KMS-11 (cell line): ENCODE measurements at regions not wholly inside any gene's neighbourhood (a gene's known extent, or its start where the extent isn't known, plus 50 kb on each side); places are given as distances from the start of the nearest gene placed in this dataset.
A peak's percentile ranks its signal among the peaks of the same experiment; 100 is the strongest.

Experiments used
- H2AFZ ChIP-seq: fragments of 200-600 bp; sonication (generic); 2 replicates; pipeline ENCODE4 v1.6.1; 2016; ENCODE audit warnings: antibody characterized with exemption, mixed run types, low read depth
- H3K27ac ChIP-seq: fragments of 200-600 bp; sonication (generic); 2 replicates; pipeline ENCODE4 v1.6.1; 2016; ENCODE audit warnings: mild to moderate bottlenecking, mixed run types
- H3K27me3 ChIP-seq: fragments of 200-600 bp; sonication (generic); 2 replicates; pipeline ENCODE4 v1.6.1; 2017; ENCODE audit warnings: mild to moderate bottlenecking, low read depth, mixed run types, moderate library complexity; ENCODE audit not compliant: insufficient read depth
- H3K36me3 ChIP-seq: fragments of 200-600 bp; sonication (generic); 2 replicates; pipeline ENCODE4 v1.6.1; 2017; ENCODE audit warnings: mild to moderate bottlenecking, mixed run types; ENCODE audit not compliant: insufficient read depth
- H3K4me1 ChIP-seq: fragments of 200-600 bp; sonication (generic); 2 replicates; pipeline ENCODE4 v1.6.1; 2016; ENCODE audit warnings: mild to moderate bottlenecking, low read depth, mixed run types; ENCODE audit not compliant: poor library complexity, severe bottlenecking
- H3K4me2 ChIP-seq: fragments of 200-600 bp; sonication (generic); 2 replicates; pipeline ENCODE4 v1.7.0; 2016; ENCODE audit warnings: mild to moderate bottlenecking, mixed run types
- H3K4me3 ChIP-seq: fragments of 200-600 bp; sonication (generic); IDR thresholded peaks from 2 replicates; pipeline ENCODE4 v1.6.1; 2017; ENCODE audit warnings: low read depth, low read length, mixed read lengths; ENCODE audit not compliant: insufficient read depth
- H3K79me2 ChIP-seq: fragments of 200-600 bp; sonication (generic); 2 replicates; pipeline ENCODE4 v1.6.1; 2016; ENCODE audit warnings: low read depth, mixed run types; ENCODE audit not compliant: insufficient read depth
- H3K9ac ChIP-seq: fragments of 200-600 bp; sonication (generic); 2 replicates; pipeline ENCODE4 v1.6.1; 2016; ENCODE audit warnings: mild to moderate bottlenecking, mixed run types
- H4K20me1 ChIP-seq: fragments of 200-600 bp; sonication (generic); 2 replicates; pipeline ENCODE4 v1.6.1; 2016; ENCODE audit warnings: mild to moderate bottlenecking, mixed run types; ENCODE audit not compliant: insufficient read depth
- CTCF ChIP-seq: fragments of 200-600 bp; sonication (generic); conservative IDR thresholded peaks from 2 replicates; pipeline ENCODE4 v1.6.1; 2017; ENCODE audit warnings: low read depth, mild to moderate bottlenecking, antibody characterized with exemption, low read length, moderate library complexity, mixed read lengths

GRCh38 chr6:72504406-72504805 lies 117.5 kb upstream of the KCNQ5 start:
- H3K79me2 ChIP-seq: no peaks in the 10 kb centered on the region
- no peak overlapping the region for H2AFZ ChIP-seq
- H3K36me3 ChIP-seq: no peaks in the 10 kb centered on the region
- no peak overlapping the region for H3K4me3 ChIP-seq
- H3K27ac ChIP-seq: no peak overlapping the region
- no peaks in the 10 kb centered on the region for H3K4me1 ChIP-seq
- TF ChIP-seq CTCF: no peak
- no peaks in the 10 kb centered on the region for H4K20me1 ChIP-seq
- H3K9ac ChIP-seq: no peak overlapping the region
- no peaks in the 10 kb centered on the region for H3K27me3 ChIP-seq
- no peak overlapping the region for H3K4me2 ChIP-seq

GRCh38 chr6:72505446-72505845 lies 116.4 kb upstream of the KCNQ5 start:
- Histone ChIP-seq H3K27ac (no peak overlapping the region), H3K36me3 (no peaks in the 10 kb centered on the region), H3K9ac (no peak overlapping the region), H4K20me1 (no peaks in the 10 kb centered on the region), H3K4me3 (no peak overlapping the region), H3K4me2 (no peak overlapping the region), H3K4me1 (no peaks in the 10 kb centered on the region), H3K79me2 (no peaks in the 10 kb centered on the region), H3K27me3 (no peaks in the 10 kb centered on the region), H2AFZ (no peak overlapping the region)
- no peak for TF ChIP-seq CTCF

- Histone ChIP-seq H3K27me3 (no peaks in the 10 kb centered on the region), H3K4me3 (no peak overlapping the region), H3K27ac (no peak overlapping the region), H3K4me2 (no peak overlapping the region), H3K9ac (no peak overlapping the region), H3K4me1 (no peaks in the 10 kb centered on the region), H3K79me2 (no peaks in the 10 kb centered on the region), H4K20me1 (no peaks in the 10 kb centered on the region), H2AFZ (no peak overlapping the region), H3K36me3 (no peaks in the 10 kb centered on the region)
- no peak for TF ChIP-seq CTCF
Measured at GRCh38 chr6:72519871-72520270, 102.0 kb upstream of the KCNQ5 start.

- H3K79me2 ChIP-seq: no peaks in the 10 kb centered on the region
- no peak overlapping the region for H3K4me2 ChIP-seq
- H3K36me3 ChIP-seq: no peaks in the 10 kb centered on the region
- H4K20me1 ChIP-seq: no peaks in the 10 kb centered on the region
- H3K4me3 ChIP-seq: no peak overlapping the region
- no peaks in the 10 kb centered on the region for H3K27me3 ChIP-seq
- H2AFZ ChIP-seq: no peak overlapping the region
- no peaks in the 10 kb centered on the region for H3K4me1 ChIP-seq
- no peak for TF ChIP-seq CTCF
- no peak overlapping the region for H3K9ac ChIP-seq
- no peak overlapping the region for H3K27ac ChIP-seq
Measured at GRCh38 chr6:72521684-72522083, 100.2 kb upstream of the KCNQ5 start.

GRCh38 chr6:72522735-72523141 lies 99.1 kb upstream of the KCNQ5 start:
- Histone ChIP-seq H3K27ac (no peak overlapping the region), H2AFZ (no peak overlapping the region), H4K20me1 (no peaks in the 10 kb centered on the region), H3K4me3 (no peak overlapping the region), H3K27me3 (no peaks in the 10 kb centered on the region), H3K36me3 (no peaks in the 10 kb centered on the region), H3K79me2 (no peaks in the 10 kb centered on the region), H3K9ac (no peak overlapping the region), H3K4me1 (no peaks in the 10 kb centered on the region), H3K4me2 (no peak overlapping the region)
- 0 out of 2 replicates have a peak, but pooled peaks have one; percentile 10 for TF ChIP-seq CTCF
